Parathyroid adenoma (tissue), 2 donors: ENCODE measurements at regions not wholly inside any gene's neighbourhood (a gene's known extent, or its start where the extent isn't known, plus 50 kb on each side); places are given as distances from the start of the nearest gene placed in this dataset.

Experiments used
- H2AFZ ChIP-seq: fragments of 300-600 bp; sonication (generic); one replicate; pipeline ENCODE4 v1.7.0; 2017; ENCODE audit warnings: antibody characterized with exemption, mild to moderate bottlenecking
- H3K27ac ChIP-seq: fragments of 300-600 bp; sonication (generic); one replicate; pipeline ENCODE4 v1.7.0; 2017
- H3K27me3 ChIP-seq: fragments of 300-600 bp; sonication (generic); one replicate; pipeline ENCODE4 v1.7.0; 2017; ENCODE audit warnings: low read length; ENCODE audit not compliant: control insufficient read depth, insufficient read depth
- H3K36me3 ChIP-seq: fragments of 300-600 bp; sonication (generic); one replicate; pipeline ENCODE4 v1.7.0; 2017; ENCODE audit warnings: low read length; ENCODE audit not compliant: control insufficient read depth, insufficient read depth
- H3K4me1 ChIP-seq: fragments of 300-600 bp; sonication (generic); one replicate; pipeline ENCODE4 v1.7.0; 2017; ENCODE audit warnings: control low read depth
- H3K4me2 ChIP-seq: fragments of 300-600 bp; sonication (generic); one replicate; pipeline ENCODE4 v1.7.0; 2017; ENCODE audit warnings: low read length
- H3K4me3 ChIP-seq: fragments of 300-600 bp; sonication (generic); one replicate; pipeline ENCODE4 v1.7.0; 2017; ENCODE audit warnings: low read depth, low read length
- H3K79me2 ChIP-seq: fragments of 300-600 bp; sonication (generic); one replicate; pipeline ENCODE4 v1.7.0; 2017; ENCODE audit warnings: control low read depth
- H3K9ac ChIP-seq: fragments of 300-600 bp; sonication (generic); one replicate; pipeline ENCODE4 v1.7.0; 2017; ENCODE audit warnings: mild to moderate bottlenecking
- H3K9me3 ChIP-seq: fragments of 300-600 bp; sonication (generic); one replicate; pipeline ENCODE4 v1.7.0; 2017; ENCODE audit warnings: low read length; ENCODE audit not compliant: control insufficient read depth
- CTCF ChIP-seq: fragments of 300-600 bp; sonication (generic); IDR thresholded peaks from one replicate; pipeline ENCODE4 v1.7.0; 2017; ENCODE audit warnings: antibody characterized with exemption, mild to moderate bottlenecking
- donor health status: primary hyperparathyroidism.

DNA sequence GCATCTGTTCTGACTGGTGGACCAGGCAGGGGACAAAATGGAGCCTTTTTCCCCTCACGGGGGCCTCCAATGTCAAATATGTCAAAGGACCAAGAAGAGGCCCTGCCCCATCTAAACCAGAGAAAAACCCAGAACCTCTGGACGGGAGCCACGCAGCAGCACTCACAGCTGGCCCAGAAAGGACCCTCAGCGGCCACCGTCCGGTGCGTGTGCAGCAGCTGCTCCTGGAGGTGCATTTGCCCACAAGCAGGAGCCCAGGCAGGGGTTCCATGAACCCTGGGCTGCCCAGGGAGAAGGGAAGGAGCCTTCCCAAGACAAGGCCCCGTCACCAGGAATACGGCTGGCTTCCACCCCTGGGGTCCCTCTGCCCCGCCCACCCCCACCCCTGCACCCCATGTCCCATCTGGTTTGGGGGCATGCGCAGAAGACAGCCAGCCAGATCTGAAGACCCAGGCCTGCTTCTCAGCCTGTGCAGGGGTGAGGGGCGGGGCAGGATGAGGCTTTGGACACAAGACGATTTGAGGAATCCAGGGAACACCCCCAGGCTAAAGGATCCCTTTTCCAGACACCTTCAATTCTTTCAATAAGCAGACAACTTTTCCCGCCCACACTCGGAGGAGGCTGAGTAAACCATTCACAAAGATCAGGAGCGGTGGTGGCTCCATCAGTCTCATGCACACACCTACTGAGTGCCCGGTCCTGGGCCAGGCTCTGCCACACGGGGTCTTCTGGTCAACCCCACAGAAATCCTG, 423.1 kb downstream of the SHANK2 start:
- Histone ChIP-seq H3K9me3 (no peaks in the 10 kb centered on the region), H3K79me2 (no peaks in the 10 kb centered on the region), H3K4me2 (no peak overlapping the region), H3K4me1 (no peaks in the 10 kb centered on the region), H3K36me3 (no peaks in the 10 kb centered on the region), H3K4me3 (no peak overlapping the region), H3K9ac (no peak overlapping the region), H3K27me3 (no peaks in the 10 kb centered on the region), H3K27ac (no peak overlapping the region), H2AFZ (no peak overlapping the region)
- TF ChIP-seq CTCF: no peak

- H3K9ac ChIP-seq: no peak overlapping the region
- no peak overlapping the region for H3K4me2 ChIP-seq
- H3K27me3 ChIP-seq: no peaks in the 10 kb centered on the region
- H3K27ac ChIP-seq: no peak overlapping the region
- H3K36me3 ChIP-seq: no peaks in the 10 kb centered on the region
- no peak overlapping the region for H3K4me3 ChIP-seq
- H3K79me2 ChIP-seq: no peaks in the 10 kb centered on the region
- H2AFZ ChIP-seq: no peak overlapping the region
- H3K4me1 ChIP-seq: no peaks in the 10 kb centered on the region
- no peaks in the 10 kb centered on the region for H3K9me3 ChIP-seq
- no peak for TF ChIP-seq CTCF
Measured at GRCh38 chr11:70829886-70830272, 422.5 kb downstream of the SHANK2 start.

- Histone ChIP-seq H3K36me3 (no peaks in the 10 kb centered on the region), H3K9ac (no peak overlapping the region), H2AFZ (no peak overlapping the region), H3K27ac (no peak overlapping the region), H3K4me2 (no peak overlapping the region), H3K27me3 (no peaks in the 10 kb centered on the region), H3K79me2 (no peaks in the 10 kb centered on the region), H3K9me3 (no peaks in the 10 kb centered on the region), H3K4me3 (no peak overlapping the region), H3K4me1 (no peaks in the 10 kb centered on the region)
- no peak for TF ChIP-seq CTCF
Measured at GRCh38 chr11:70833011-70833410, 419.4 kb downstream of the SHANK2 start.

GRCh38 chr11:70833554-70833953, 418.8 kb downstream of the SHANK2 start:
- Histone ChIP-seq H3K27me3 (no peaks in the 10 kb centered on the region), H3K4me2 (no peak overlapping the region), H2AFZ (no peak overlapping the region), H3K36me3 (no peaks in the 10 kb centered on the region), H3K79me2 (no peaks in the 10 kb centered on the region), H3K4me3 (no peak overlapping the region), H3K4me1 (no peaks in the 10 kb centered on the region), H3K9me3 (no peaks in the 10 kb centered on the region), H3K27ac (no peak overlapping the region), H3K9ac (no peak overlapping the region)
- TF ChIP-seq CTCF: no peak
